NCI-H1105 treated with DMSO at 0.1 percent for 48 hours (cell line): ENCODE measurements at regions not wholly inside any gene's neighbourhood (a gene's known extent, or its start where the extent isn't known, plus 50 kb on each side); places are given as distances from the start of the nearest gene placed in this dataset.
"Not testable (repeated sequence)": the region's sequence is repeated elsewhere in the genome, so short reads cannot be mapped to it uniquely, and the experiment has no call there.

ENCODE experiments used
- DNase-seq: peaks from one replicate; lab custom pipeline; 2025; lab: John Stamatoyannopoulos, UW

GRCh38 chr5:125085797-125086505 lies 339.5 kb upstream of the ZNF608 start:
- DNase-seq, result no peak

GRCh38 chr5:125088522-125089105 lies 342.2 kb upstream of the ZNF608 start:
- no peak for DNase-seq

- DNase-seq, result not testable (repeated sequence)
Observed at GRCh38 chr5:125092138-125092537, 345.7 kb upstream of the ZNF608 start.

- DNase-seq, result no peak
Observed at GRCh38 chr5:125093776-125094175, 347.3 kb upstream of the ZNF608 start.

- DNase-seq, result no peak
Observed at GRCh38 chr5:125100342-125100741, 353.9 kb upstream of the ZNF608 start.

GRCh38 chr5:125100951-125101350 lies 354.5 kb upstream of the ZNF608 start:
- DNase-seq, result no peak

GRCh38 chr5:125103459-125103858 lies 357.0 kb upstream of the ZNF608 start:
- DNase-seq, result no peak

- DNase-seq, result no peak
Observed at GRCh38 chr5:125106271-125106670, 359.8 kb upstream of the ZNF608 start.

- no peak for DNase-seq
Observed at GRCh38 chr5:125106881-125107280, 360.4 kb upstream of the ZNF608 start.

GRCh38 chr5:125109293-125109692 lies 362.9 kb upstream of the ZNF608 start:
- peak; percentile 63 for DNase-seq

- DNase-seq, result no peak
Observed at GRCh38 chr5:125109816-125110215, 363.4 kb upstream of the ZNF608 start.

GRCh38 chr5:125112196-125112595 lies 365.8 kb upstream of the ZNF608 start:
- DNase-seq, result no peak

- DNase-seq, result no peak
Observed at GRCh38 chr5:125113328-125113727, 366.9 kb upstream of the ZNF608 start.

GRCh38 chr5:125115195-125115525 lies 368.7 kb upstream of the ZNF608 start:
- no peak for DNase-seq

- DNase-seq, result no peak
Observed at GRCh38 chr5:125117566-125117965, 371.1 kb upstream of the ZNF608 start.

GRCh38 chr5:125120012-125120411 lies 373.6 kb upstream of the ZNF608 start:
- DNase-seq, result no peak

- no peak for DNase-seq
Observed at GRCh38 chr5:125125031-125125823, 378.8 kb upstream of the ZNF608 start.

- no peak for DNase-seq
Observed at GRCh38 chr5:125126050-125126449, 379.6 kb upstream of the ZNF608 start.

- DNase-seq, result no peak
Observed at GRCh38 chr5:125129151-125129806, 382.8 kb upstream of the ZNF608 start.

GRCh38 chr5:125130591-125130990 lies 384.2 kb upstream of the ZNF608 start:
- DNase-seq, result no peak

- no peak for DNase-seq
Observed at GRCh38 chr5:125134216-125135081, 388.0 kb upstream of the ZNF608 start.

GRCh38 chr5:125137535-125137934 lies 391.1 kb upstream of the ZNF608 start:
- DNase-seq, result no peak
